AG09309 (cell line): ENCODE measurements at regions not wholly inside any gene's neighbourhood (a gene's known extent, or its start where the extent isn't known, plus 50 kb on each side); places are given as distances from the start of the nearest gene placed in this dataset.

Experiments
- DNase-seq: peaks from one replicate; pipeline ENCODE4 v3.0.0-alpha.2; 2010; ENCODE audit warnings: low read depth
- H3K4me3 ChIP-seq: 2 replicates; pipeline ENCODE4 v1.5.1; 2011; ENCODE audit warnings: mild to moderate bottlenecking, low read depth, low read length, moderate library complexity; ENCODE audit not compliant: control insufficient read depth
- CTCF ChIP-seq: IDR thresholded peaks from 2 replicates; pipeline ENCODE4 v1.5.1; 2011; ENCODE audit warnings: mild to moderate bottlenecking, low read depth, low read length, inconsistent platforms; ENCODE audit not compliant: insufficient read depth, control insufficient read depth; ENCODE audit errors: missing control alignments

- no peak for DNase-seq
- TF ChIP-seq CTCF = no peak
- no peak overlapping the region for H3K4me3 ChIP-seq
Observed at GRCh38 chr1:55334160-55334559, 119.0 kb upstream of the USP24 start.

- TF ChIP-seq CTCF = no peak
- H3K4me3 ChIP-seq = no peak overlapping the region
- DNase-seq = no peak
Observed at GRCh38 chr1:55333461-55333860, 118.3 kb upstream of the USP24 start.

GRCh38 chr1:55331351-55331750 is 116.2 kb upstream of the USP24 start:
- no peak overlapping the region for H3K4me3 ChIP-seq
- TF ChIP-seq CTCF = no peak

GRCh38 chr1:55329808-55330432 is 114.8 kb upstream of the USP24 start:
- TF ChIP-seq CTCF = no peak
- no peak overlapping the region for H3K4me3 ChIP-seq
- no peak for DNase-seq

More at GRCh38 chr1:55331351-55331750, 116.2 kb upstream of the USP24 start:
- no peak for DNase-seq

- no peak for TF ChIP-seq CTCF
- DNase-seq = no peak
- no peak overlapping the region for H3K4me3 ChIP-seq
Observed at GRCh38 chr1:55329091-55329490, 113.9 kb upstream of the USP24 start.

- no peak for TF ChIP-seq CTCF
- no peak overlapping the region for H3K4me3 ChIP-seq
- DNase-seq = no peak
Observed at GRCh38 chr1:55326496-55327243, 111.5 kb upstream of the USP24 start.
